ENCODE measurements at regions not wholly inside any gene's neighbourhood (a gene's known extent, or its start where the extent isn't known, plus 50 kb on each side); places are given as distances from the start of the nearest gene placed in this dataset.

GRCh38 chr9:107227774-107228173 lies 55.3 kb upstream of the RAD23B start:
- TF ChIP-seq CTCF (IDR thresholded peaks at IDR 0.05 in 4 of 5, conservative IDR thresholded peaks at IDR 0.05 in 1 of 5) (no peak), POLR2A (IDR thresholded peaks at IDR 0.05) (no peak)
